CD4-positive, alpha-beta T cell (primary cell): ENCODE measurements at regions not wholly inside any gene's neighbourhood (a gene's known extent, or its start where the extent isn't known, plus 50 kb on each side); places are given as distances from the start of the nearest gene placed in this dataset.

Experiments used
- ATAC-seq: fragments of 200-7000 bp; cut with Tn5 transposase; one replicate; pipeline ENCODE4 v1.10.0; 2022; ENCODE audit warnings: mild to moderate bottlenecking; ENCODE audit not compliant: poor library complexity
- CTCF ChIA-PET: fragments of 350-600 bp; sonication (Branson Sonifier 250); formaldehyde crosslinking; loops from one replicate; lab custom pipeline; 2021; ENCODE audit warnings: antibody characterized with exemption, inconsistent platforms; lab: Charles Lee
- POLR2A ChIA-PET: fragments of 350-600 bp; sonication (Branson Sonifier 250); formaldehyde crosslinking; loops from one replicate; lab custom pipeline; 2021; ENCODE audit warnings: antibody characterized with exemption, inconsistent platforms; lab: Charles Lee
- DNase-seq, 14 experiments: peaks; one replicate each; pipeline ENCODE4 v3.0.0-alpha.2; 2013 to 2020; ENCODE audit warnings: mixed read lengths in 2 of 14
- H3K27ac ChIP-seq, 2 donors: one replicate each; pipeline versions ENCODE4 v1.5.1 to v1.7.0; 2013; ENCODE audit warnings: low read length in 2 of 2, low read depth in 1 of 2, mild to moderate bottlenecking in 1 of 2
- H3K27me3 ChIP-seq, 2 experiments: 1 replicate in 1 of 2; 2 replicates in 1 of 2; pipeline versions ENCODE4 v1.6.1 to v1.7.0; 2013; ENCODE audit warnings: low read length in 2 of 2, control low read depth in 1 of 2, mild to moderate bottlenecking in 1 of 2, moderate library complexity in 1 of 2; ENCODE audit not compliant: insufficient read depth in 2 of 2, control insufficient read depth in 1 of 2
- H3K36me3 ChIP-seq: one replicate; pipeline ENCODE4 v1.6.1; 2013; ENCODE audit warnings: low read length, control low read depth; ENCODE audit not compliant: insufficient read depth
- H3K4me1 ChIP-seq: one replicate; pipeline ENCODE4 v1.6.1; 2013; ENCODE audit warnings: low read length, control low read depth; ENCODE audit not compliant: insufficient read depth
- H3K4me3 ChIP-seq: one replicate; pipeline ENCODE4 v1.5.1; 2013; ENCODE audit warnings: mild to moderate bottlenecking, low read length, moderate library complexity
- H3K9me3 ChIP-seq, 2 experiments: 1 replicate in 1 of 2; 2 replicates in 1 of 2; pipeline versions ENCODE4 v1.6.1 to v1.7.0; 2013; ENCODE audit warnings: low read length in 2 of 2, mild to moderate bottlenecking in 2 of 2, control low read depth in 1 of 2, moderate library complexity in 1 of 2; ENCODE audit not compliant: control insufficient read depth in 1 of 2, insufficient read depth in 1 of 2
- H3K27ac Mint-ChIP-seq: one replicate; pipeline ENCODE4 v1.8.0; 2020; ENCODE audit warnings: mixed read lengths
- H3K27me3 Mint-ChIP-seq: one replicate; pipeline ENCODE4 v1.8.0; 2021; ENCODE audit warnings: mixed read lengths
- H3K36me3 Mint-ChIP-seq: one replicate; pipeline ENCODE4 v1.8.0; 2021; ENCODE audit warnings: low read depth, mixed read lengths
- H3K4me1 Mint-ChIP-seq: one replicate; pipeline ENCODE4 v1.8.0; 2021; ENCODE audit warnings: low read depth, mixed read lengths
- H3K4me3 Mint-ChIP-seq: one replicate; pipeline ENCODE4 v1.8.0; 2020; ENCODE audit warnings: mild to moderate bottlenecking, mixed read lengths
- H3K9me3 Mint-ChIP-seq: one replicate; pipeline ENCODE4 v1.8.0; 2020; ENCODE audit warnings: mixed read lengths
- intact Hi-C, 2 experiments: fragments of 100-400 bp; cut with DNase I in 1 of 2; cut with micrococcal nuclease in 1 of 2; formaldehyde crosslinking; loops; one replicate each; pipeline versions ENCODE4 v1.15.1 to v1.9.0; 2023 to 2025; cut with DNase I, micrococcal nuclease
- TF ChIP-seq, protein P1 (sequence below): fragments of 200-600 bp; IDR thresholded peaks from one replicate; pipeline ENCODE4 v1.8.0; 2022; ENCODE audit warnings: antibody characterized with exemption, mild to moderate bottlenecking

DNA sequence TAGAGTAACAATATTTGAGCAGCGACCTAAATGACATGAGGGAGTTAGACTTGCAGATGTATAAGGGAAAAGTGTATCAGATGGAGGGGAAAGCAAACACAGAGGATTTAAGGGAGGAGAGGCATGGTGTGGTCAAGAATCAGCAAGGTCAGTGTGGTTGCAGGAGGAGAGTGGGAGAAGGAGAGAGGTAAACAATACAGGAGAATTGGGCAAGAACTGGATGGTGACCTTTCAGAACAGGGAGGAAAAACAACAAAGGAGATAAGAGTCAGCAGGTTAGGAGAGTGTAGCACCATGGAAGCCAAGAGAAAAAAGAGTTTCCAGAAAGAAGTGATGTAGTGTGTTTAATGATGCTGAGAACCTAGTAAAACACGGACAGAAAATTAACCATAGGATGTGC, 178.5 kb downstream of the PAPSS1 start:
- no peaks in the 10 kb centered on the region for H3K9me3 Mint-ChIP-seq
- Histone ChIP-seq H3K36me3 (no peaks in the 10 kb centered on the region), H3K4me1 (no peaks in the 10 kb centered on the region), H3K27ac (no peak overlapping the region), H3K9me3 (no peaks in the 10 kb centered on the region), H3K4me3 (no peak overlapping the region), H3K27me3 (no peaks in the 10 kb centered on the region)
- no peak overlapping the region for H3K4me3 Mint-ChIP-seq
- ChIA-PET POLR2A (no interaction called here), CTCF (interaction anchor here (1.5 kb wide), 1 partner anchor 12 kb away, joined by 5 read pairs; no protein-coding TSS in a partner anchor)
- no peaks in the 10 kb centered on the region for H3K36me3 Mint-ChIP-seq
- peaks cover 15% of the 10 kb centered on the region for H3K27me3 Mint-ChIP-seq
- intact Hi-C loops = no loop called here
- H3K4me1 Mint-ChIP-seq = no peaks in the 10 kb centered on the region
- no peak for DNase-seq
- no peak for ATAC-seq
- no peak overlapping the region for H3K27ac Mint-ChIP-seq
- TF ChIP-seq, protein P1, sequence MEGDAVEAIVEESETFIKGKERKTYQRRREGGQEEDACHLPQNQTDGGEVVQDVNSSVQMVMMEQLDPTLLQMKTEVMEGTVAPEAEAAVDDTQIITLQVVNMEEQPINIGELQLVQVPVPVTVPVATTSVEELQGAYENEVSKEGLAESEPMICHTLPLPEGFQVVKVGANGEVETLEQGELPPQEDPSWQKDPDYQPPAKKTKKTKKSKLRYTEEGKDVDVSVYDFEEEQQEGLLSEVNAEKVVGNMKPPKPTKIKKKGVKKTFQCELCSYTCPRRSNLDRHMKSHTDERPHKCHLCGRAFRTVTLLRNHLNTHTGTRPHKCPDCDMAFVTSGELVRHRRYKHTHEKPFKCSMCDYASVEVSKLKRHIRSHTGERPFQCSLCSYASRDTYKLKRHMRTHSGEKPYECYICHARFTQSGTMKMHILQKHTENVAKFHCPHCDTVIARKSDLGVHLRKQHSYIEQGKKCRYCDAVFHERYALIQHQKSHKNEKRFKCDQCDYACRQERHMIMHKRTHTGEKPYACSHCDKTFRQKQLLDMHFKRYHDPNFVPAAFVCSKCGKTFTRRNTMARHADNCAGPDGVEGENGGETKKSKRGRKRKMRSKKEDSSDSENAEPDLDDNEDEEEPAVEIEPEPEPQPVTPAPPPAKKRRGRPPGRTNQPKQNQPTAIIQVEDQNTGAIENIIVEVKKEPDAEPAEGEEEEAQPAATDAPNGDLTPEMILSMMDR = no peak

DNA sequence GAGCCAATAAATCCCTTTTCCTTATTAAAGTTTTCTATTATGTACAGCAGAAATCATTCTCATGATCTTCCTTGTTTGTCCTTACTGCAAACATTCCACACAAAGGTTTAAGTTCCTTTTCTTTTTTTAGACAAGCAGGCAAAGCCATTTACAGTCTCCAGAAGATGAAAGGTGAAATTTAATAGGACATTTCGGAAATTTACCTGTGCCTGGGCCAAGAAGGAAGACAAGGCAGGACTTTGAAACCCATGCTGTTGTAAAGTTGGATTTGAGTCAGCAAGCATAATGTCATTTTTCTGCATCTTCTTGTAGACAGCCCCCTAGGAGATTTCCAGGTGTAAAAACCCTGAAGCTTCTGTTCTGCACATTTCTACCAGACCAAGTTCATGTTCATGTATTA, 188.1 kb downstream of the PAPSS1 start:
- no peaks in the 10 kb centered on the region for H3K36me3 Mint-ChIP-seq
- Histone ChIP-seq H3K4me1 (no peaks in the 10 kb centered on the region), H3K9me3 (no peaks in the 10 kb centered on the region), H3K4me3 (no peak overlapping the region), H3K36me3 (no peaks in the 10 kb centered on the region), H3K27ac (no peak overlapping the region), H3K27me3 (no peaks in the 10 kb centered on the region)
- H3K4me3 Mint-ChIP-seq = no peak overlapping the region
- no peaks in the 10 kb centered on the region for H3K4me1 Mint-ChIP-seq
- H3K27me3 Mint-ChIP-seq = peaks cover 14% of the 10 kb centered on the region
- intact Hi-C loops = no loop called here
- H3K9me3 Mint-ChIP-seq = no peaks in the 10 kb centered on the region
- CTCF ChIA-PET = no interaction called here
- TF ChIP-seq, protein P1 = no peak
- no peak for ATAC-seq
- POLR2A ChIA-PET = no interaction called here
- H3K27ac Mint-ChIP-seq = no peak overlapping the region
- no peak for DNase-seq

DNA sequence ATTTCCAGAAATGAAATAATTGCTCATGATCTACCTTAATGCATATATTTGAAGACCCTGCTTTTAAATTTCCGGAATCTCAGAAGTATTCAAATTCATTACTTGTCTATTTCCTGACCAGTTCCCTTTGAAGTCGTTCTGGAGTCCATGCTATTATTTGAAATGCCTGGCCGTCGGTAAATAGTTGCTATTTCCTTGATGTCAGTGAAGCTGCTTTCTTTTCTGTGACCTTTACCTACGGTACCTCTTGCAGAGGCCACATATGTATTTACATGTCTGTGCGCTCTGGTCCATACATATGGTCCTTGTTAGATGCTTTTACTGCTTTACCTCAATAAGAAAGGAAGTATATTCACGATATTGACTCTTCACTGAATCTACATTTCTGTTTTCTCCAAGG, 199.7 kb downstream of the PAPSS1 start:
- H3K4me3 ChIP-seq = no peak overlapping the region
- no peaks in the 10 kb centered on the region for H3K36me3 ChIP-seq
- H3K27ac ChIP-seq = no peak overlapping the region
- peaks cover 2 to 4% of the 10 kb centered on the region in 2 experiments for H3K27me3 ChIP-seq
- H3K9me3 Mint-ChIP-seq = no peaks in the 10 kb centered on the region
- peaks cover 0 to 5% of the 10 kb centered on the region in 2 experiments for H3K9me3 ChIP-seq
- peaks cover 15% of the 10 kb centered on the region for H3K27me3 Mint-ChIP-seq
- H3K4me3 Mint-ChIP-seq = no peak overlapping the region
- intact Hi-C loops = no loop called here
- H3K4me1 Mint-ChIP-seq = no peaks in the 10 kb centered on the region
- TF ChIP-seq, protein P1 = no peak
- DNase-seq (no peak), ATAC-seq (no peak)
- H3K27ac Mint-ChIP-seq = no peak overlapping the region
- POLR2A ChIA-PET = no interaction called here
- no peaks in the 10 kb centered on the region for H3K4me1 ChIP-seq
- H3K36me3 Mint-ChIP-seq = no peaks in the 10 kb centered on the region
- CTCF ChIA-PET = no interaction called here
